HG03280 (cell line): ENCODE measurements at regions not wholly inside any gene's neighbourhood (a gene's known extent, or its start where the extent isn't known, plus 50 kb on each side); places are given as distances from the start of the nearest gene placed in this dataset.

Experiments
- ATAC-seq: cut with Tn5 transposase; IDR thresholded peaks from one replicate; pipeline ENCODE4 v1.9.1; 2021; ENCODE audit warnings: mild to moderate bottlenecking, moderate library complexity; ENCODE audit not compliant: unreplicated experiment

DNA sequence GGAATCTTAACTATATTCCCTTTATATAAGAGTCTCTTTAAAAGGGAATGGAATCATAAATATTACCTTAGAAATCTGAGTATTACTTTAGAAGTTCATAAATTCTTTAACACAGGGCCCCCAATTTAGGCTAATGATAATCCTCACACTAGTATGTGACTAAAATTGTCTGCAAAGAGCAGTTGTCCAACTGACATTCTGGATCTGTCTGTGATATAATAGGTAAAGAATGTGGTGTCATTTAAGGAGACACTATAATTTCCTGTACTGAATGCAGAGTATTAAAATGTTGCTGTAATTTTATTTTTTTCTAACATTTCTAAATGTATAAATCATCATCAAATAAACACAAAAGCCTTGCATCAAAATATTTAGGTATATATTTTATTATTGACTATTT, 128.5 kb upstream of the DST start:
- ATAC-seq, result no peak

DNA sequence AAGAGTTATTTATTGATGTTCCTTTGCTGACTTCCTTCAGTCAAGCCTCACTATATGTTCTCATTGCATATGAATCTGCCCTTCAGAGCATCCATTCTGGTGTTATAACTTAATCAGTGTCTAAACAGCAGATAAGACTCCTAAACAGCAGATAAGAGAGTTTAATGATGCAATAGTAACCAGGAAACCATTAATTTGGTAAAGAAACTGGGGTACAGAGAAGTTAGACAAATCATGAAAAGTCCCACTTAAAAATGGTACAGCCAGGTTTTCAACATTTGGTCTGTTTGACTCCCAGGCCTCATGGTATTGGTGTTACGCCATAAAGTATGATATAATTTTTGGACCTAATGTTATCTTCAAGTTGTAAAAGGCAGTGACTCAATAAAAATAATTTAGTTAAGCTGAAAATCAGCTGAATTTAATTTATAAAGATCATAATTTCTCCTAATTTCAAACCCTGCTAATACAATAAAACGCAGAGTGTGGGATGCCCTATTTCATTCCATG, 127.4 kb upstream of the DST start:
- ATAC-seq, result no peak

- no peak for ATAC-seq
Measured at GRCh38 chr6:56767892-56768531, 125.3 kb upstream of the DST start.

GRCh38 chr6:56767435-56767834, 124.7 kb upstream of the DST start:
- no peak for ATAC-seq

DNA sequence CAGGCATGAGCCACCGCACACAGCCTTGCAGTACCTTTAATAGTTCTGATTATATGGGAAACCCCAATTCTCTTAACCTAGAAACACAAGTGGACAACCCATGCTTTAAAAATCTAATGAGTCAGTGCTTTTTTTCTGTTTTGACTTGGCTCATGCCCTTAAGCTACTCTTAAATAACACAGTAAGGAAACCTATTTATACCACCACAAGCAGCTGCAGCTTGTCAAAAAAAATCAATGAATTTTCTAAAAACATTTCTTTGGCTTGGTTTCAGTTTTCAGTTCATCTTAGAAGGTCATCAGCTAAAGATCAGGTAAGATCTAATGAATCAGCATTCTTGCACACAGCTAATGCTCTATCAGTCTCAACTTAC, 124.1 kb upstream of the DST start:
- peak; percentile 61 for ATAC-seq

DNA sequence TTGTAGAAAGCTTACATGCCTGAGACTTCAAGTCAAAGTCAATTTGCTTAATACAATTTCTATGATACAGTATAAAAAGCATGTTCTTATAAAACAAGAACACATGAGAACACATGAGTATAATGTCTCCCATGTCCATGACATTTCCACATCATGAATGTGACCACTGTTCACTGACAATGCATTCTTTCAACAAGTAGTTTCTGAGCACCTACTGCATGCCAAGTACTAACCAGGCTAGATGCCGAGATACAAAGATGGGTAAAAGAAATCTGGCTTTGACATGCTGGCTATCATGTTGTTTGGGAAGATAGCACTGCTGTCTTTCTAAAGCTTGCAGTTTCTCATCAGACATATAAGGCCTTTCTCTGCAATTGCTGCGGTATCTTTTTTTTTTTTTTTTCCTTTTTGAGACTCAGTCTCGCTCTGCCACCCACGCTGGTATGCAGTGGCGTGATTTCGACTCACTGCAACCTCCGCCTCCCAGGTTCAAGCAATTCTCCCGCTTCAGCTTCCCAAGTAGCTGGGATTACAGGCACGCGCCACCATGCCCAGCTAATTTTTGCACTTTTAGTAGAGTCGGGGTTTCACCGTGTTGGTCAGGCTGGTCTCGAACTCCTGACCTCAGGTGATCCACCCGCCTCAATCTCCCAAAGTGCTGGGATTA, 123.6 kb upstream of the DST start:
- ATAC-seq, result no peak

GRCh38 chr6:56765494-56765893, 122.8 kb upstream of the DST start:
- ATAC-seq, result no peak

DNA sequence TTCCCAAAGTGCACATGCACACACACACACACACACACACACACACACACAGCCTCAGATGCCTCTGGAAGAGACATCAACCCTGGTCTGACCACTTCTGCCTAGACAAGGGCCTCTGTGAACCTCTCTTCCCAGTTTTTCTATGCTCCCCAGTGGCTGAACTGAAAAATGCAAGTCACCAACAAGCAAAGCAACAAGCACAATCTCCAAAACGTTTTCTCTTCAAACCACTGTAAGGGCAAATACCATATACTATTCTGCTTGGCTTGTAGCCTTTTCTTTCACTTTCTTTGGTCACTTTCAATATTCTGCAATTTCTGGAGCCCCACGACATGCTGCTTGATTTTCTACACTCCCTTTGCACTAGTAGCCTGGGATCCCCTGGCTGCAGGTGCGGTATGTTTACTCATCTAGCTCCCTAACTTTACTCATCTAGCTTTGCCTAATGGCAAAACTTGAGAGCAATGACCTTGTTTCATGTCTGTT, 121.4 kb upstream of the DST start:
- ATAC-seq, result peak; percentile 64

DNA sequence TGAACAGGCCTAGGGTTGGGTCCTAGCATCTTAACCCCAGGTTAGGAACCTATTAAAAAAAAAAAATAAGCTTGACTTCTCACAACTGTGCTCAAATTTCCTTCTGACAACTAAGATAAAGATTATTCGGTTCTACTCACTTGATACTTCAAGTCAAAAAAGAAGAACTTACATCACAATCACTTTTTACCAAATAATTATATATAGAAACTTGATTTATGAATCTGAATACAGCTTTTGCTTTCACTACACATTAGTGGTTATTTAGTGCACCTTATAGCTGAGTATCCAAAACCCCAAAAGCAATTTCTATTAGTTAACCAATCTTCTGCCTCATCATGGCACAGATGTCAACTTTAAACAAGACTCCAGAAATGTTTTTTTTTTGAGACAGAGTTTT, 119.0 kb upstream of the DST start:
- no peak for ATAC-seq

- no peak for ATAC-seq
Measured at GRCh38 chr6:56760842-56761241, 118.2 kb upstream of the DST start.

DNA sequence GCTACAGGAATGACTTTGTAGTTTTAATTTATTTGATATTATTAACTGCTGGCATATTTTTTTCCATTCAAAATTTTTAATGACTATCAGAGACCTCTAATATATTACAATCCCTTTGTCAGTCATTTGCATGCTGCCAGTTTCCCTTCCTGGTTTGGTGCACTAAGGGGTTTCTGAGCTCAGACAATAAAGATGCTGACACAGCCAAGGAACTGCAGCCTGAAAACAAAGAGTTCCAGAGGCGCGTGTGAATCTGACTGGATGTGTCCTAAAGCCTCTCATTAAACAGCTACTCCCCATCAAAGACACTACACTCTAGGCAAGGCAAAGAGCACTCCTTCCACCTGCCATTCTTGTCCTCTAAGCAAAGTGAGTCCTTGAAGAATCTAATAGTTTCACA, 116.8 kb upstream of the DST start:
- ATAC-seq, result no peak

- ATAC-seq, result peak; percentile 33
Measured at GRCh38 chr6:56758553-56758952, 115.9 kb upstream of the DST start.

- no peak for ATAC-seq
Measured at GRCh38 chr6:56758120-56758519, 115.4 kb upstream of the DST start.

GRCh38 chr6:56757588-56757984, 114.9 kb upstream of the DST start:
- ATAC-seq, result no peak

- ATAC-seq, result no peak
Measured at GRCh38 chr6:56756791-56757587, 114.3 kb upstream of the DST start.

DNA sequence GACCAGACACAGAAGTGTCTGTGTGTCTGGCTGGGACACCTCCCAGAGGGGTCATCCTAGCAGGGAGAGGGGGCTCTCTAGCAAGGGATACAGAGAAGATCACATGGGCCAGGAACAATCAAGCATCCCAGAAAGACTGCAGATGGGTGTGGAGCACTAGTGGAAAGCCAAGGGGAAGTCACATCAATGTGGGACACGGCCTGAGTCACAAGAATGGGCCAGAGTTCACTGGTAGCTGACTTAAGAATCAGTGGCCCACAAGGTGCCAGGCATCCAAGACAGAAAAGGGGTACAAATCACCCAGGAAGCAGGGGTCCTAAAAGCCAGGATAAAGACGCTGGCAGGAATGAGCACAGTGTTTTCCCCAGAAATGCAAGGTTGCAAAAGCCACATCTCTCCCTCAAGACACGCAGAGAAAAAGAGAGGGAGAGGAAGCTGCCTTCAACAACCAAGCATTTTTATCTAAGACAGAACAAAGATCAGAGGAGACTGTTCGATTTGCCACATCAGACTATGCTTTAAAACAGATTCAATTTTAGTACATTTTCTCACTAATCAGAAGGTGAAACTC, 113.6 kb upstream of the DST start:
- no peak for ATAC-seq

DNA sequence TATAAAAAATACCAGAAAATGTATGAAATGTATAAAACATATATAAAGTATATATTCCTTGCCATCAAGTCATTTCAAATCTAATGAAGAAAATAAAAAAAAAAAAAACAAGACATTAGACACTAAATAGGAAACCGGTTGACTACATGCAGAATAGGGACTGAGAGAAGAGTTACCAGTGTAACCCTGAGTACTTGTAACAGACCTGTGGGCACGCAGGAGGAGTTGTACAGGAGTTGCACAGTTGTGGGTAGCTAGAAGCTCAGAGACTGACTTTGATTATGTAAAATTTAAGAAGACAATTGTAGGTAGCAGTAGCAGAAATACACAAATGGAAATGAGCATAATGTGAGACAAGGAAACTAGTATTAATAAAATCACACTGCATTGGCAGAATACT, 112.4 kb upstream of the DST start:
- no peak for ATAC-seq

DNA sequence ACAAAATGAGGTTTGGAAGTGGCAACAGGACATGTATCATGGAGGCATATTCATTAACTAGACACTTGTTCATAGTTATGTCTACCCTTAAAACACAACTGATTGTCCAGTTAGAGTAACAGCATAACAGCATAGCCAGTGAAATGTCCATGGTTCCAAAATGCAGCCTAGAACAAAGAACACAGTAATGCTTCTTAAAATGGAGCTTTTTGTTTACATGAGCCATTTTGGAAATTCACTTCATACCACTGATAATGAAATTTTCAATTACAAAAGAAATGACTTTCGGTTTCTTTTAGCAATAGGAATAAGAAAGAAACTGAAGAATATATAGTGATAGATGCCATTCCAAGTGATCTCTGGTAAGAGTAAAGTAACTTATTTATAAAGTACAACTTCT, 111.1 kb upstream of the DST start:
- ATAC-seq, result no peak

DNA sequence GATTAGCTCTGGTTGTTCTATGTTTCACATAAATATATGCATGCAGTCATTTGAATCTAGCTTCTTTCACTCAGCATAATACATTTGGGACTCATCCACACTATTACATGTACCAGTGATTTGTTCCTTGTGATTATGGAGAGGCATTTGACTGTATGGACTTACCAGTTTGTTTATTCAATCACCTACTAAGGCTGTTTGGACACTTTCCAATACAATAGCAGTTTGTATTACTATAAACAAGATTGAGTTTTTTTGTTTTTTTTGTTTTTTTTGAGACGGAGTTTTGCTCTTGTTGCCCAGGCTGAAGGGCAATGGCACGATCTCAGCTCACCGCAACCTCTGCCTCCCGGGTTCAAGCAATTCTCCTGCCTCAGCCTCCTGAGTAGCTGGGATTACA, 109.8 kb upstream of the DST start:
- no peak for ATAC-seq

GRCh38 chr6:56752009-56752408, 109.3 kb upstream of the DST start:
- no peak for ATAC-seq

GRCh38 chr6:56751604-56752003, 108.9 kb upstream of the DST start:
- no peak for ATAC-seq

GRCh38 chr6:56750686-56751085, 108.0 kb upstream of the DST start:
- no peak for ATAC-seq
